Epithelial cell of proximal tubule (primary cell): ENCODE measurements at regions not wholly inside any gene's neighbourhood (a gene's known extent, or its start where the extent isn't known, plus 50 kb on each side); places are given as distances from the start of the nearest gene placed in this dataset.
"Not testable (repeated sequence)": the region's sequence is repeated elsewhere in the genome, so short reads cannot be mapped to it uniquely, and the experiment has no call there.

Experiments
- DNase-seq: peaks from one replicate; pipeline ENCODE4 v3.0.0-alpha.2; 2011; ENCODE audit warnings: low read depth
- H3K4me3 ChIP-seq: 2 replicates; pipeline ENCODE4 v1.5.1; 2011; ENCODE audit warnings: low read depth, mild to moderate bottlenecking, low read length
- TF ChIP-seq, protein P1 (sequence below): conservative IDR thresholded peaks from 2 replicates; pipeline ENCODE4 v1.5.1; 2012; ENCODE audit warnings: low read depth, mild to moderate bottlenecking, low read length

- TF ChIP-seq, protein P1, sequence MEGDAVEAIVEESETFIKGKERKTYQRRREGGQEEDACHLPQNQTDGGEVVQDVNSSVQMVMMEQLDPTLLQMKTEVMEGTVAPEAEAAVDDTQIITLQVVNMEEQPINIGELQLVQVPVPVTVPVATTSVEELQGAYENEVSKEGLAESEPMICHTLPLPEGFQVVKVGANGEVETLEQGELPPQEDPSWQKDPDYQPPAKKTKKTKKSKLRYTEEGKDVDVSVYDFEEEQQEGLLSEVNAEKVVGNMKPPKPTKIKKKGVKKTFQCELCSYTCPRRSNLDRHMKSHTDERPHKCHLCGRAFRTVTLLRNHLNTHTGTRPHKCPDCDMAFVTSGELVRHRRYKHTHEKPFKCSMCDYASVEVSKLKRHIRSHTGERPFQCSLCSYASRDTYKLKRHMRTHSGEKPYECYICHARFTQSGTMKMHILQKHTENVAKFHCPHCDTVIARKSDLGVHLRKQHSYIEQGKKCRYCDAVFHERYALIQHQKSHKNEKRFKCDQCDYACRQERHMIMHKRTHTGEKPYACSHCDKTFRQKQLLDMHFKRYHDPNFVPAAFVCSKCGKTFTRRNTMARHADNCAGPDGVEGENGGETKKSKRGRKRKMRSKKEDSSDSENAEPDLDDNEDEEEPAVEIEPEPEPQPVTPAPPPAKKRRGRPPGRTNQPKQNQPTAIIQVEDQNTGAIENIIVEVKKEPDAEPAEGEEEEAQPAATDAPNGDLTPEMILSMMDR: no peak
- DNase-seq: no peak
These were observed 231.9 kb upstream of the ISX start for GRCh38 chr22:34834059-34834458.

DNA sequence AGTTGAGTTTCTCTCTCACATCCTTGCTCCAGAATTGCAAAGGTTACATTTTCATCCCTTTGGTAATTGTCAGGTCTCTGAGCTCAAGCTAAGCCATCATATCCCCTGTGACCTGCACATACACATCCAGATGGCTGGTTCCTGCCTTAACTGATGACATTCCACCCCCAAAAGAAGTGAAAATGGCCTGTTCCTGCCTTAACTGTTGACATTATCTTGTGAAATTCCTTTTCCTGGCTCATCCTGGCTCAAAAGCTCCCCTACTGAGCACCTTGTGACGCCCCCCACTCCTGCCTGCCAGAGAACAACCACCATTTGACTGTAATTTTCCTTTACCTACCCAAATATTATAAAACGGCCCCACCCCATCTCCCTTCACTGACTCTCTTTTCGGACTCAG, 231.4 kb upstream of the ISX start:
- DNase-seq, H3K4me3 ChIP-seq: not testable (repeated sequence)

More at GRCh38 chr22:34834059-34834458, 231.9 kb upstream of the ISX start:
- H3K4me3 ChIP-seq: no peak overlapping the region

- DNase-seq: no peak
- TF ChIP-seq, protein P1: no peak
- H3K4me3 ChIP-seq: no peak overlapping the region
These were observed 224.6 kb upstream of the ISX start for GRCh38 chr22:34841331-34841771.

DNA sequence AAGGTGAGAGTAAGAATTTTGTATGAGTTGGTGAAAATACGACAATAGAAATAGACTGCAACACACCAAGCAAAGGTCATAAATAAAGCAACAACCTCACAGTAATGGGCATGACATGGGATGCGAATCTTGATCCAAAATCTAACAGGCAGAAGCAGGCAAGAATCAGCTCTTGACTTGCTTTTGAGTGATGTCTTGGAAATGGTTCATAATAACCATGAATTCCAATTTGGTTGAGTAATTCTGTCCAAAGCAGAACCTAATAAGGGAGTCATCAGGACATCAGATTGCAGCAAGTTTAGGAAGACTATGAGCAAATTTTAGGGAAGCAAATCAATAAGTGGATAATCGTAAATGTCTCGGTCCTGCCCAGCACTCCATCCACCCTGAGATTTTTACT, 224.0 kb upstream of the ISX start:
- TF ChIP-seq, protein P1: no peak
- H3K4me3 ChIP-seq: no peak overlapping the region
- no peak for DNase-seq

DNA sequence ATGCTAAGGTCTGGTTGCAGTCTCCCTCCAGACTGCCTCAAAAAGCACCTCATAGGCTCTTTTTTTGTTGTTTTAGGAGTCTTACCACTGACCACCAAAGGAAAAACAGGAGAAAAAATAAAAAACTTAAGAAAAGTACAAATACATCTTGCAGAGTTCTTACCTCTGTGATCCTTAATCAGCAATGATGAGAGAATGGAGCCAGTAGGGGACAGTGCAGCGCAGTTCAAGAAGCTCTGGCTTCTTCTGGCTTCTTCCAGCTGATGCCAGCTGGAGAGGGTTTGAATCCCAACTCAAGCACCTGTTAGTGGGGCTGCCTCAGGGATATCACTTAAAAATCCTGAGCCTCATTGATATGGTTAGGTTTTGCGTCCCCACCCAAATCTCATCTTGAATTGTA, 223.3 kb upstream of the ISX start:
- DNase-seq: no peak
- TF ChIP-seq, protein P1: peak; percentile 30
- H3K4me3 ChIP-seq: no peak overlapping the region

DNA sequence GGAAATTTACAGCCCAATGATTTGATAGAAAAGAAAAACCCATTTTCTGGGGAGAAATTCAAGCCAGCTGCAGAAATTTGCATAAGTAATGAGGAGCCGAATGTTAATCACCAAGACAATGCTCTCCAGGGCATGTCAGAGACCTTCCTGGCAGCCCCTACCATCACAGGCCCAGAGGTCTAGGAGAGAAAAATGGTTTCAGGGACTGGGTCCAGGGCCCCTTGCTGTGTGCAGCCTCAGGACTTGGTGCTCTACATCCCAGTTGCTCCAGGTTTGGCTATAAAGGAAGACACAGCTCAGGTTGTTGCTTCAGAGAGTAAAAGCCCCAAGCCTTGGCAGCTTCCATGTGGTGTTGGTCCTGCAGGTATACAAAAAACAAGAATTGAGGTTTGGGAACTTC, 222.2 kb upstream of the ISX start:
- DNase-seq, H3K4me3 ChIP-seq: not testable (repeated sequence)

DNA sequence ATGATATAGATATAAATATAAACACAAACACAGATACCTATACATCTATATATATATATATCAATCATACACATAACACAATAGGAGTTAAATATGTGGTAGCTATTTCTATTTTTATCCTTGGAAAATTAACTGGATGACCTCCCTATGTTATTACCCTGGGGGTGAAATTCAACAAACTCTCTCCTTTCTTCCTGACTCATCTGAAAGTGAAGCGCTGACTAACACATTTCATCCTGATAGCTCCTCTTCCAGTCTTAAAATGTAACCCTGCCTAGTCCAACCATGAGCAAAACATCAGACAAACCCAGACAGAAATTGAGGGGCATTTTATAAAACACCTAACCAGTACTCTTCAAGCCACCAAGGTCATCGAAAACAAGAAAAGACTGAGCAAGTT, 220.6 kb upstream of the ISX start:
- no peak for DNase-seq

DNA sequence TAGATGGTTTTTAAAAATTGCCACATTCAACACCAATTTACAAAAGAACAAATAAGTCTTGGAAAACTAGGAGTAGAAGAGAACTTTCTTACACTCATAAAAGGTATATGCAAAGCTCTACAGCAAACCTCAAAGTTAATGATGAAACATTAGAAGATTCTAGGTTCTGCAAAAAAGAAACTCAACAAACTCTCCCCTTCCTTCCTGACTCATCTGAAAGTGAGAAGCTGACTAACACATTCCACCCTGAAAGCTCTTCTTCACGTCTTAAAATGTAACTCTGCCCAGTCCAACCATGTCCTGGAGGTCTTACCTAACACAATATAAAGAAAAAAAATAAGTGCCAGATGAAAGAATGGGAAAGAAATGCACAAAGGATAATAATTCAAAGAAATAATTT, 218.9 kb upstream of the ISX start:
- DNase-seq: peak; percentile 47
- no peak overlapping the region for H3K4me3 ChIP-seq
- TF ChIP-seq, protein P1: no peak

More for the DNA sequence above, 220.6 kb upstream of the ISX start:
- H3K4me3 ChIP-seq: no peak overlapping the region
- TF ChIP-seq, protein P1: no peak
